B cell (primary cell): ENCODE measurements at regions not wholly inside any gene's neighbourhood (a gene's known extent, or its start where the extent isn't known, plus 50 kb on each side); places are given as distances from the start of the nearest gene placed in this dataset.

ENCODE experiments used
- EZH2 ChIP-seq: IDR thresholded peaks from 2 replicates; pipeline ENCODE4 v1.6.1; 2012; ENCODE audit warnings: borderline replicate concordance, low read depth, mild to moderate bottlenecking, moderate library complexity, low read length; ENCODE audit not compliant: insufficient read depth, poor library complexity, severe bottlenecking
- TF ChIP-seq, protein P1 (sequence below): fragments of 200-600 bp; IDR thresholded peaks from one replicate; pipeline ENCODE4 v1.8.0; 2022; ENCODE audit warnings: antibody characterized with exemption, mild to moderate bottlenecking

DNA sequence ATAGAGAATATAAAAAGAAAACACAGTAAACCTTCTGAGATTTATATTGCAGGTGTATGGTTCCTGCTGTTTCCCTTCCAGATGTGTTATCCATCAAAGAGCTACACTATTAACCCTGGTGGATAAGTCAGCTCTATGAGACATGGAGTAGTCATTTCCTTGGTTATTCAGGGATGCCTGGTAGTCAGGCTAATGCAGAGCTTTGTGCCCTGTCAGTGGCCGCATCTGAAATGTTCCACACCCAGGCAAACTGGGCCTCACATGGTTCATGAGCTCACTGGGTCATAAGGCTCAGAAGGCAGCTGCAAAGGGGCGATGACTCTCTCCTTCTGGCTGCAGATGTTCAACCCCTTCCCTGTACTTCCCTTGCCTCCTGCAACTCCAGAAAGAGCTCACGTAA lies 473.6 kb downstream of the EPHA7 start:
- TF ChIP-seq, protein P1, sequence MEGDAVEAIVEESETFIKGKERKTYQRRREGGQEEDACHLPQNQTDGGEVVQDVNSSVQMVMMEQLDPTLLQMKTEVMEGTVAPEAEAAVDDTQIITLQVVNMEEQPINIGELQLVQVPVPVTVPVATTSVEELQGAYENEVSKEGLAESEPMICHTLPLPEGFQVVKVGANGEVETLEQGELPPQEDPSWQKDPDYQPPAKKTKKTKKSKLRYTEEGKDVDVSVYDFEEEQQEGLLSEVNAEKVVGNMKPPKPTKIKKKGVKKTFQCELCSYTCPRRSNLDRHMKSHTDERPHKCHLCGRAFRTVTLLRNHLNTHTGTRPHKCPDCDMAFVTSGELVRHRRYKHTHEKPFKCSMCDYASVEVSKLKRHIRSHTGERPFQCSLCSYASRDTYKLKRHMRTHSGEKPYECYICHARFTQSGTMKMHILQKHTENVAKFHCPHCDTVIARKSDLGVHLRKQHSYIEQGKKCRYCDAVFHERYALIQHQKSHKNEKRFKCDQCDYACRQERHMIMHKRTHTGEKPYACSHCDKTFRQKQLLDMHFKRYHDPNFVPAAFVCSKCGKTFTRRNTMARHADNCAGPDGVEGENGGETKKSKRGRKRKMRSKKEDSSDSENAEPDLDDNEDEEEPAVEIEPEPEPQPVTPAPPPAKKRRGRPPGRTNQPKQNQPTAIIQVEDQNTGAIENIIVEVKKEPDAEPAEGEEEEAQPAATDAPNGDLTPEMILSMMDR: no peak
- no peak for TF ChIP-seq EZH2
